GM12892 (cell line): ENCODE measurements at regions not wholly inside any gene's neighbourhood (a gene's known extent, or its start where the extent isn't known, plus 50 kb on each side); places are given as distances from the start of the nearest gene placed in this dataset.

ENCODE experiments used
- DNase-seq: peaks from one replicate; pipeline ENCODE4 v3.0.0; 2011; ENCODE audit not compliant: insufficient read length
- FAIRE-seq: peaks from 2 replicates; lab custom pipeline; 2011; peaks lifted over from hg19 to GRCh38; lab: Jason Lieb, UNC
- POLR2A ChIP-seq: IDR thresholded peaks from 2 replicates; pipeline ENCODE4 v1.6.1; 2011; ENCODE audit warnings: low read depth, low read length, control low read depth
- POLR2AphosphoS5 ChIP-seq: IDR thresholded peaks from 2 replicates; pipeline ENCODE4 v1.6.1; 2011; ENCODE audit warnings: low read depth, low read length, control low read depth
- TAF1 ChIP-seq: IDR thresholded peaks from 2 replicates; pipeline ENCODE4 v1.6.1; 2011; ENCODE audit warnings: low read depth, mild to moderate bottlenecking, control low read depth, low read length, borderline replicate concordance

GRCh38 chr7:86328801-86329433 lies 314.8 kb upstream of the GRM3 start:
- no peak for FAIRE-seq
- no peak for TF ChIP-seq POLR2AphosphoS5
- no peak for TF ChIP-seq POLR2A
- no peak for TF ChIP-seq TAF1
- DNase-seq, result no peak

- FAIRE-seq (no peak), DNase-seq (no peak)
- TF ChIP-seq POLR2A, result no peak
- TF ChIP-seq TAF1, result no peak
- TF ChIP-seq POLR2AphosphoS5, result no peak
Observed at GRCh38 chr7:86326847-86327246, 316.9 kb upstream of the GRM3 start.

- no peak for FAIRE-seq
- TF ChIP-seq TAF1, result no peak
- no peak for TF ChIP-seq POLR2A
- no peak for TF ChIP-seq POLR2AphosphoS5
- DNase-seq, result no peak
Observed at GRCh38 chr7:86320889-86321288, 322.8 kb upstream of the GRM3 start.

GRCh38 chr7:86320341-86320740 lies 323.4 kb upstream of the GRM3 start:
- DNase-seq (no peak), FAIRE-seq (no peak)
- no peak for TF ChIP-seq POLR2AphosphoS5
- no peak for TF ChIP-seq TAF1

- FAIRE-seq (no peak), DNase-seq (no peak)
- TF ChIP-seq TAF1 (no peak), POLR2A (no peak), POLR2AphosphoS5 (no peak)
Observed at GRCh38 chr7:86313842-86314241, 329.9 kb upstream of the GRM3 start.

- no peak for TF ChIP-seq POLR2AphosphoS5
- TF ChIP-seq POLR2A, result no peak
- TF ChIP-seq TAF1, result no peak
- DNase-seq (no peak), FAIRE-seq (no peak)
Observed at GRCh38 chr7:86301301-86301700, 342.4 kb upstream of the GRM3 start.

- no peak for DNase-seq
- FAIRE-seq, result no peak
- TF ChIP-seq TAF1, result no peak
- TF ChIP-seq POLR2A, result no peak
- no peak for TF ChIP-seq POLR2AphosphoS5
Observed at GRCh38 chr7:86295526-86295925, 348.2 kb upstream of the GRM3 start.

- TF ChIP-seq POLR2AphosphoS5 (no peak), POLR2A (no peak), TAF1 (no peak)
- FAIRE-seq, result no peak
- no peak for DNase-seq
Observed at GRCh38 chr7:86282014-86282682, 361.6 kb upstream of the GRM3 start.

- no peak for TF ChIP-seq TAF1
- no peak for TF ChIP-seq POLR2A
- no peak for DNase-seq
- no peak for FAIRE-seq
Observed at GRCh38 chr7:86280150-86280549, 363.6 kb upstream of the GRM3 start.

- DNase-seq (no peak), FAIRE-seq (no peak)
- no peak for TF ChIP-seq POLR2A
- no peak for TF ChIP-seq POLR2AphosphoS5
- no peak for TF ChIP-seq TAF1
Observed at GRCh38 chr7:86262781-86263180, 380.9 kb upstream of the GRM3 start.

- FAIRE-seq, result no peak
- no peak for DNase-seq
- no peak for TF ChIP-seq POLR2AphosphoS5
- TF ChIP-seq TAF1, result no peak
- no peak for TF ChIP-seq POLR2A
Observed at GRCh38 chr7:86257894-86258293, 385.8 kb upstream of the GRM3 start.

GRCh38 chr7:86252406-86252805 lies 391.3 kb upstream of the GRM3 start:
- FAIRE-seq, result no peak
- no peak for TF ChIP-seq POLR2AphosphoS5
- TF ChIP-seq TAF1, result no peak

More at GRCh38 chr7:86252406-86252805, 391.3 kb upstream of the GRM3 start:
- no peak for DNase-seq
